HG03066 (cell line): ENCODE measurements at regions not wholly inside any gene's neighbourhood (a gene's known extent, or its start where the extent isn't known, plus 50 kb on each side); places are given as distances from the start of the nearest gene placed in this dataset.

Source experiments
- ATAC-seq: cut with Tn5 transposase; IDR thresholded peaks from one replicate; pipeline ENCODE4 v1.9.1; 2021; ENCODE audit warnings: low read depth; ENCODE audit not compliant: unreplicated experiment

DNA sequence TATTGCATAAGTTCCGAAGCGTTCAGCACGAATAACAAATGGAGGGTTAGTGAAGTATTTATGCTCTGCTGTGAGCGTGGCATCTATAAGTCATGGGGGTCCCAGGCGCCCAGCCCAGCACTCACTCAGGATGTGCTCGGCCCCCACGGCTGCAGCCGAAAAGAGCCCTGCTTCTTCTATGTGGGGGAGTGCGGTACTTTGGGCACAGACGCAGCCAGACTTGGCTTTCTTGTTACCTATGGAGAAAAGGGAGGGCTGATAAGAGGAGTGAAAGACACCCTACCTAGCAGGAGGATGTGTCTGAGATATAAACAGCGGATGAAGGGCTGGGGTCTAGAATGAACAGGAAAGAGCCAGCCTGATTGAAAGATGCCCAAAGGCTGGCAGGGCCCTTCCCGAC, 51.4 kb downstream of the MRPL36 start:
- no peak for ATAC-seq

DNA sequence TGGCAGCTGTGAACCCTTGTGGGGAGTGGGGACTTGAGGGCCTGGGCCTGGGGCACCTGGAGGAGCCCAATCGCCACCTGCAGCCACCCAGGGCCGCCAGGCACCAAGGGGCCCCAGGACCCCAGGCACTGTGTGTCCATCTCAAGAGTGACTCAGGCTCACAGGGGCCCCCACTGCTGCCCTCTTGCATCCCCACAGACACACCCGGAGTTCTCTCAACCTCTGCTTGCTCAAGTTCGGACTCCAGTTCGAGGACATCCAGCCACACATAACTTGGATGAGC, 51.9 kb downstream of the MRPL36 start:
- no peak for ATAC-seq

DNA sequence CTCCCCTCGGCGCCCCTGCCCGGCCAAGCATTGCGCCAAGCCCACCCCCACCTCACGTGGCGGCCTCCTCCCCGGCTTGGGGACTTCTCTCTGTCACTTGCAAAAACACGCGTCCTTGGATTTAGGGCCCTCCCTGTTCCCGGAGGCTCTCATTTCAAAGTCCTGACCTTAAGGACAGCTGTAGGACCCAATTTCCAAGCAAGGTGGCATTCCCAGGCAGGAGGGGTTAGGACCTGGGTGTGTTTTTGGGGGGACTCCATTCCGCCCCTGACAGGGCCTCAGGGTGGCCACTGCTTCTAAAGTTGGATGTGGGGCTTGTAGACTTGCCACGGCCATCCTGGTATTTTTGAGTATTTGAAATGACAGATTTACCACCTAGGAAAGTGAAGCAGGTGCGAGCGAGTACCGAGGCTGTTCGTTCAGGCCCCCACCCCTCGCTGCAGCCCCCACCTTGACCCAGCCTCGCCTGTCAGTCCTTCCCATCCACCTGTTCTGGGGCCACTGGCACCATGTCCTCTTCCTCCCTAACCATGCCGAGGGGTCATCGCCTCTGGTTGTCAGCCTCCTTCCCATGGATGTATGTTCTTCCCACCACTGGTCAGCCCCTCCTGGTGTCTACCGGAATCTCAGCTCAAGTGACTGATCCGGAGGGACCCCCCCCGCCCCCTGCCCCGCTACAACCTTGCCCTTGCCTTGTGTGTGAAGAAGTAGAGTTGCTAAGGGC, 52.4 kb downstream of the MRPL36 start:
- ATAC-seq = no peak

DNA sequence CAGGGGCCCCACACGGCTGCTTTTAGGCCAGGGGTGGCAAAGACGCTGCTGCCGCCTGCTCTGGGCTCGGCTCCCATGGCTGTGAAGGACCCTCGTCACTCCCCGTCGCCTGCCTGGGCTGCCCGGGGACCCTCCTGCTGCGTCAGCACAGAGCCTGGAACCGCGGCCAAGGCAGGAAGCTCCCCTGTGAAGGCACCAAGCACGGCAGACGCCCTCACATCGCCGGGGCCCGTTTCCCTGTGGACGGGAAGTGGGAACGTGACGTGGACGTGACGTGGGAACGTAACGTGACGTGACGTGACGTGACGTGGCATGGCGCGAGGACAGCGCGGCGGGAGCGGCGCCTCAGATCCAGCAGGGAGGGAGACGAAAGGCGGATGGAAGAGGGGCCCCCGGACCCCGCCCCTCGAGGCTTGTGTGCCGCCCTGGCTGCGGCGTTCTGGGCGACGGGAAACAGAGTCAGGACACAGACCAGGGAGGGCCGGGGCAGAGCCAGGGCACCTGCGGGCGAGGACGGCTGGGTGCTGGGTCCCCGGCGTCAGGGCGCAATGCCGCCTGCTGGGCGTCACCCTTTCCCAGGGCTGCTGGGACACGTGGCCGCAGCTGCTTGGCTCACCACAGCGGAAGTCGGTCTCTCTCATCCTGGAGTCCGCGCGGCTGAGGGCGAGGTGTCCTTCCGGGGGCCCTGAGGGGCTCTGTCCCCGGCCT, 53.1 kb downstream of the MRPL36 start:
- ATAC-seq = no peak

DNA sequence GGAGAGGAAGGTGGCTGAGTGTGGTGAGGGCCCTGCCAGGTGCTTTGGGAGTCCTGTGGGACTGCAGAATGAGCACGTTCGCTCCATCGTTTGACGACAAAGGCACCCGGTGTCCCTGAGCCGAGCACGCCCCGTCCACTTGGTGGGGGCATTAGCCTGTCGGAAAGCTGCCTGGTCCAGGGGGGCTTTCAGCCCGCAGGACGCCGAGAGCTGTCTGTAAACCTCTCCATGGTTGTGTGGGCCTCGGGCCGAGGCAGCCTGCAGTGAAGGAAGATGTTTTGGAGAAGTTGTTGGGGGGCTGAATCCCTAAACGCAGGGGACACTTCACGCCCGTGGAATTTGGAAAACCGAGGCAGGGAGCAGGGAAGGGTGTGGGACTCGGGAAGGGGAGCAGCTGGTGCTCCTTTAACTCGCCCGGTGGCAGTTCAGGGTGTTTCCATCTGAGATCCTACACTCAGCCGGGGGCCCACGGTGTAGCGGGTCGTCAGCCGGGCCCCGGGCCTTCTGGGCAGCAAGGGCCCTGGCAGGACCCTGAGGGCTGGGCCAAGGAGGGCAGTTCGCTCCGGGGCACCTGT, 53.8 kb downstream of the MRPL36 start:
- no peak for ATAC-seq

DNA sequence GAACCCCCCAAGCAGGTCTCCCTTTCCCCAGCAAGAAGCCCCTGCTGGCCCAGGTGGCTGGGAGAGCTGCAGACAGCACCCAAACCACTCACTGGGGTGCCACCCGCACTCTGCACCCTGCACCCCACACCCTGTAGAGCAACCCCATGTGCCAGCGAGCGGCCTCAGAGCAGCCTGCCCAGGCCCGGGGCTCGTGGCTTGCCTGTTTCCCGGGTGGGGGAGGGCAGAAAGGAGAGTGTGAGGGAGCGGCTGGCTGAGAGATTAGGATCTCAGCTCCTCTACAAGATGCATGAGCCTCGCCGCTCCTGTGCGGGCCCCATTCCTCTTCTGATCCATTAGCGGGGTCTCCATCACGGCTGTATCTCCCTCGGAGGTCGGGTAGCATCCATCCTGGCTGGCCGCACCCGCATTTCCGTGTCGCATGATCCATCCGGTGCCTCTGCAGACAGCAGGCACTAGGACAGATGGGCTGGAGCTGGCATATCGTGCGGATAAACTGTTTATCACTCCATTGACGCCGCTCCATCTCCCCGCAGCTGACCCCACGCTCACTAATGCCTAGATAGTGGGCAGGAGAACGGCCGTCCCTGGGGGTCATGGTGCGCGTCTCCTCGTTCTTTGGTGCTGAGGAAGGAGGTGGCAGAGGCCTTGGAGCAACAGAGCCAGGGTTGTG, 54.4 kb downstream of the MRPL36 start:
- no peak for ATAC-seq

DNA sequence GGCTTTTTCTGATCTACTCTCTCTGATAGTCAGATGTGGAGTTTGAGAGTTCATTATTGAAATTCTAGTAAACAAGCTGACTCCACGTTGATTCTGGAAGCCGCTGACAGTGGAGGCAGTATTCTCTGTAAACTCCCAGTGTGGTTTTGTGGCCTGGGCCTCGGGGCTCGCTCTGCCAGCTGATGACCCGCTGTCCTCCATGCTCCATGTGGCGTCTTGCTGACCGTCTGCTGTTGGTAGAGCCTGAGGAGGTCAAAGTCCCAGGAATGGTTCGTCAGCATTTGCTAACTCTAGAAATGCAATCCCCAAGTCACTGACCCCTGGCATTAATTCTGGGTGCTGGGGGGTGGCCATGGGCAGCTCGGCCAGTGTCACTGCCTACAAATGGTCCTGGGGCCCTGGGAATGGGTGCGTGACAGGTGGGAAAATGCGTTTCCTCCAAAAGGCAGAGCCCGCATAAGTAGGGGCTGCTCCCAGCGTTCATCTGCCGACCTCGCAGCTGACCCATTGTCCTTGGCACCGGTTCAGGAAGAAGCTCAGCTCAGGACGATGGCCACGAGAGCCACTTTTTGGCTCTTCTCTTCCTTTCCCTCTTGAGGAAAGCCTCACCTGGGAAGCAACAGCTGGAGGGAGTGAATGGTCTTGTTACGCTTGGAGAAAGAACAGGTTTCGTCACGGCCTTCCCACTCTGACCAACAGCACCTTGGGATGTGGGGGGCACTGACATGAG, 55.1 kb downstream of the MRPL36 start:
- ATAC-seq = no peak

DNA sequence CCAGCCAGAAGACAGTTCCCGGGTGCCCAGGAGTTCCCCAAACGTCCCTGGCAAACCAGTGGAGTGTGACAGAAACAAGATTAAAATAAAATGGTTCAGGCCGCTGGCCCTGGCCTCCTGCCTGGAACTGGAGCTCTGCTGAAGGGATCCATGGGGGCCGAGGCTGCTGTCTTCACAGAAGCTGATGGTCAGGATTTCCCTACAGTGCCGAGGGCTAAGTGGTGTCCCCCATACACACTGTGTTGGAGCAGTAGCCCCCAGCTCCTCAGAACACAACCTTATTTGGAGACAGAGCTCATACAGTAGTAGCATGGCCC, 55.9 kb downstream of the MRPL36 start:
- no peak for ATAC-seq

DNA sequence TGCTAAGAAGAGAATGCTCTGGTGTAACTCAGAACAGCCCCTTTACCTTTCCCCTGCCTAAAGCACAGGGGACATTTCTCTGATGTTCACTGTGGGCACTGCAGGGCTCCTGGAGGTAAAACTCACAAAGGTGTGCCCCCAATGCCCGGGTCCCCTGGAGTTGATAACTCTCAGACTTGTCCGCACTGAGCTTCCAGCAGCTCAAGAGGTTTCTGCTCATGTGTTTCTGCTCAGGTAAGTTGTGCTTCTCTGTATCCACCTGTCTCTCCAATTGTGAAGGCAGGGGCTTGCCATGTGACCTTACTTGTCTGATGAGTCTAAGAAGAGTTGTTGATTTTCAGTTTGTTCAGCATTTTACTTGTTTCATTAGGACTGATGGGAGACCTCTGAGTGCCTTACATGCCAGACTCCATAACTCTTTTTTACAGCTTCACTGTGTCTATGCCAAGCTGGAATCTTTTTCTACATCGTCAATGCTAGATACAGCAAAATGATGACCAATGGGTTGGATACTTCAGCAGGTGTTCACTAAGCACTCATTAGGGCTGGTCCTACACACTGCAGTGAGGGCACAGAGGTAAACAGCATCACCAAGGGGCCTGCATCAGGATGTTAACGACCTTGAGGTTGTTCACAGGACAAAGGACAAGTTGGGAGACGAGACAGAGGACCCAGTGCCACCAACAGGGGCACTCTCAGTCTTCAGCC, 56.4 kb downstream of the MRPL36 start:
- no peak for ATAC-seq

DNA sequence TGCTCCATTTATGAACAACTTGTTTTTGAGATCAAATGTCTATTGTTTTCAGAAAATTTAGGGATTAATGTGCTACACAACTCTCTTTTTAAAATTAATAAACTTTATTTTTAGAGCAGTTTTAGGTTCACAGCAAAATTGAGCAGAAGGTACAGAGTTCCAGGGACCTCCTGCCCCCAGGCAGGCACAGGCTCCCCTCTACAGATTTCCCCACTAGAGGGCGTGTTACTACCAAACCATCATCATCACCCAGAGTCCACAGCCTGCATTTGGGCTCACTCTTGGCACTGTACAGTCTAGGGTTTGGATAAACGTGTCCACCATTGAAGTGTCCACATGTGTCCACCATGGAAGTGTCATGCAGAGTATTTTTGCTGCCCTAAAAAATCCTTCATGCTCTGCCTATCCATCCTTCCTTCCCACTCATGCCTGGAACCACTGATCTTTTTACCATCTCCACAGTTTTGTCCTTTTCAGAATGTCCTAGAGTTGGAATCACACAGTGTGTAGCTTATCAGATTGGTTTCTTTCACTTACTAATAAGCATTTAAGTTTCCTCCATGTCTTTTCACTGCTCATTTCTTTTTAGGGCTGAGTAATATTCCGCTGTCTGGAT, 61.7 kb downstream of the MRPL36 start:
- ATAC-seq = no peak

DNA sequence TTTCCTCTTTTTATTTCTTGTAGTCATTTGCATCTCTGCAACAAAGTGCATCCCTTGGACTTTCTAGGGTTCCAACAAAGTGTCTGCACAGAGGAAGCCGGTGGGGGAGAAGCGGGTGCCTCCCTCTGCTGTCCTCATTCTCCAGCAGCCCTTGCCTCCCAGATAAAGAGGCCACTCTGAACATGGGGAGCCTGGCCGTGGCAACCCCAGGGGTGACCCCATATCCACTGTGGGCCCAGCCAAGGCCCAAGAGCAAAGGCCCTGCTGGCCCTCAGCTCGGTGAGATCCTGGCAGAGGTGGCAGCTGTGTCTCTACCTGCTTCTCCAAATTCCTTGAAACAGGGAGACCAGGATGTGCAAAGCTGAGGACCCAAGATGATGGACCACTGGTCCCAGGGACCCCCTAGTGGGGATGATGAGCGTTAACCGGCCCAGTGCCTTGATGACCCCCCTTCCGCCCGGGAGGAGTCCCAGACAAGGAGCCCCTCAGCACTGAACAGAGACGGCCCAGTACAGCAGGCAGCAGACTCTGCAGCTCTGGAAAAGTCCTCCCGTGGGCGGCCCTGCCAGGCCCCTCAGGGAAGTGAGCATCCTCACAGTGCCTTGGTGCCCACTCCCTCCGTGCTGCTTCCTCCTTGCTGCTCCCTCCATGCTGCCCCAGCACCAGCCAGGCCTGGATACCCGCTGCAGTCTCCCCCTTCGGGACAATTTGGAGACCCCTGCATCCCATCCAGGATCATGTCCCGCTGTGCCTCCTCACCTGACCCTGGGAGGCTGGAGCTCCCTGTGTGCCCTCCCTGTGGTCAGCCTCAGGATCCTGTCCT, 62.5 kb downstream of the MRPL36 start:
- no peak for ATAC-seq

DNA sequence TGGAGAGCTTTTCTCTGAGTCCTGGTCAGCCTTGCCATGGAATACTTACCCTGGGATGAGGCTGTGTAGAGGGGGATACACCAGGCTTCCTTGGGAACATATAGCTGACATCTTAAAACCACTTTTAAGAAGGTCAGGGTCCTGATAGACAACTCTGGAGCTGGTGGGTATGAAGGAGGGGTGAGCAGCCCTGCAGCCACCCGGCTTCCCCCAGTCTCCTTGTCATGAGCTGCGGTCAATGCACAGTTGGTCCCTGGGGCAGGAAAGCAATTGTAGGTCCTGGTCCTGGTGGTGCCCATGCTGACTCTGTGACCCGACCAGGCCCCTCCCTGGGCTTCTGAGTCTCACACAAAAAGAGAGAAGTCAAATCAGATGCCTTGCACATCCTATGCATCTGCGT, 63.6 kb downstream of the MRPL36 start:
- no peak for ATAC-seq

DNA sequence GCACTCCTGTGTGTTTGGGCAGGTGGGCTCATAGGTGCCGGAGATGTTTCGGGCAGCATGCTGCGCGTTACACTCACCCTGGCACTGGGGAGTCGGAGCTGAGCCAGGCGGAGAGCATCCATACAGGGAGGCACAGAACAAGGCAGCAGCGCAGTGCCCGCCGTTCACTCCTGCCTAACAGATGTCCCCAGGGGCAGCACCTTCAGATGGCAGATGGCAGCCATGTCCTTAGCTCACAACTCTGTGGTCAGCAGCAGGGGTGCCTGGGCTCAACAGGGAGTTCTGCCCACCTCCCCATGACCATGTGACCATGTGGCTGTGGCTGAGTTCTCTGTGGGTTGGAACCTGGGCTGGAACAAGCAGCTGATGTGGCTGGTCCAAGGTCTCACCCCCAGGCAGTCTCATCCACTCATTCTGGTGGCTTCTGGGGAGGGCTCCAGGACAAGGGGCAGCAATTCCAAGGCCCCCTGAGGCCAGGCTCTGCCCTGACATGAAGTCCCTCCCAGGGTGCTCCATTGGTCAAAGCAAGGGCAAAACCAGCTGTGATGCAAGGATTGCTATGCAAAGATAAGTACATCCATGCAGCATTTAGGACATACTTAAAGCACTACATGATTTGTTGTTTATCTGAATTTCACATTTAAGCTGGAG, 64.2 kb downstream of the MRPL36 start:
- ATAC-seq = no peak

DNA sequence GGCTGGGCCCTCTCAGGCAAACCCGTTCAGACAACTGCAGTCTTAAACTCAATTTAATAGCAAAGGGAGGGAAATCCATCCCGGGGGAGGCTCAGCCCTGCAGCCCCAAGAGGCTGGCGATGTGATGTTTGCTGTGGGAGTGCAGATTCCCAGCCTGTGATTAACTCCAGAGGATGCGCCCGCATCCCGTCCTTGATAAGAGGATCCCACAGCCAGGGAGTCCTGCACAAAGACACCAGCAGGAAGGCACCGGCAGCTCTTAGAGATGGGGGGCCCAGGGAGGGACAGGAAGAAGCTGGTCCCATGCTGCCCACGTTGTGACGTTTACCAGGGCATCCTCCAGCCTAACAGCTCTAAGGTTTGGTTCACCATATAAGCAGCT, 64.7 kb downstream of the MRPL36 start:
- ATAC-seq = no peak

DNA sequence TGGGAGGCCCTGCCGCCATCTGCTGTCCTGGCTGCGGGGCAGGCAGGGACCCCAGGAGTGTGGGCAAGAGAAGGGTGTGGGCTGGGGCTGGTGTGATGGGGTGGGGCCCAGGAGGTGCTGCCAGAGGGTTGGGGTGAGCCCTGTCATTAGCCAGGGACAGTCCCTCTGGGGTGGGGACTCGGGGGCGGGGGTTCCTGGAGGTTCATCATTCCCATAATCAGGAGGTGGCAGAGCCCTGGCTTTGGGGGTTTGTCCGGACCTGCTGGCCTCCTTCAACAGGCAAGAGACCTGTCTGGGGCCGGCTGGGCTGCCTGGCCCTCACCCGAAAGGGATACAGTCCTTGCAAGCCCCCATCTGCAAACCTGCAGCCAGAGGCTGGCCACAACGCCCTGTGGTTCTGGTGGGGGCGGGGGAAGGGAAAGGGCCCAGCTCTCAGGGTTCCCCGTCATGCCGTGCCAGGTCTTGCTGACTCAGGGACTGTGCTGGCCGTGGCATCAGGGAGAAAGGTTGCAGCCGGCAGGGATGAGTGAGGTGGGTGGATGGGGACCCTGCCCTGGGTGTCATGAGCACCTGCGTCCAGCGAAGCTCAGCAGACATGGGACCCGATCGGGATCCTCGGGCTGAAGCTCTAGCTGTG, 65.2 kb downstream of the MRPL36 start:
- ATAC-seq = no peak

DNA sequence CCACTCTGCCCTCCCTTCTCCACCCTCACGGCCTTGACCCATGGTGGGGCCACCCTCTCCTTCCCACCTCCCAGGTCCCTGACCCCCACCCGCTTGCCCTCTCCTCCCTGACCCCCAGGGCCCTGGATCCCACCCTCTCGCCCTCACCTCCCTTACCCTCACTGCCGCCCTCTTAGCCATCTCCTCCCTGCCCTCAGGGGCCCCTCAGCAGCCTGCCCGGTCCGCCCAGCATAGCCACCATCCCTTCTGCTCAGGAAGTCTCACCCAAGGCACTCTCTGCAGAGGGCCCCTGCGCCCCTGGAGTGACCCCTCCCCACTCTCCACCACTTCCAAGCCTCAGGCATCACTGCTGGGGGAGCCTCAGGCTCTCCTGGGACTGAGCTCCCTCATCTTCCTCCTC, 66.3 kb downstream of the MRPL36 start:
- ATAC-seq = no peak

DNA sequence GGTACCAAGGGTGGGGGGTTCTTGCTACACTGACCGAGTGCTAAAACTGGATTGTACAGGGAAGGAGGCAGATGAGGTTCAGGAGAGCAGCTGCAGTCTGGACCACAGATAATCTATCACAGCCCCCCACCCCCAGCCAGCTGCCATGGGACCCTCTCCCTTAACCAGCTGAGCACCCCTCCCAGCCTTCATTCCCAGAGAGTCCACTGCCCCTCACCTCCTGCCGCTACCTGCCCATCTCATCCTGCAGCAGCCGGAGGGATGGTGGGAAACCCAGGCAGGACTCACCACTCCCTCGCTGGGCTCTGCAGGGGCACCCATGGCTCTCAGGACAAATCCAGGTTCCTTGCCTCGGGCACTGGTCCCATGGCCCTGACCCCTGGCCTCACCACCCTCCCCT, 66.7 kb downstream of the MRPL36 start:
- no peak for ATAC-seq

DNA sequence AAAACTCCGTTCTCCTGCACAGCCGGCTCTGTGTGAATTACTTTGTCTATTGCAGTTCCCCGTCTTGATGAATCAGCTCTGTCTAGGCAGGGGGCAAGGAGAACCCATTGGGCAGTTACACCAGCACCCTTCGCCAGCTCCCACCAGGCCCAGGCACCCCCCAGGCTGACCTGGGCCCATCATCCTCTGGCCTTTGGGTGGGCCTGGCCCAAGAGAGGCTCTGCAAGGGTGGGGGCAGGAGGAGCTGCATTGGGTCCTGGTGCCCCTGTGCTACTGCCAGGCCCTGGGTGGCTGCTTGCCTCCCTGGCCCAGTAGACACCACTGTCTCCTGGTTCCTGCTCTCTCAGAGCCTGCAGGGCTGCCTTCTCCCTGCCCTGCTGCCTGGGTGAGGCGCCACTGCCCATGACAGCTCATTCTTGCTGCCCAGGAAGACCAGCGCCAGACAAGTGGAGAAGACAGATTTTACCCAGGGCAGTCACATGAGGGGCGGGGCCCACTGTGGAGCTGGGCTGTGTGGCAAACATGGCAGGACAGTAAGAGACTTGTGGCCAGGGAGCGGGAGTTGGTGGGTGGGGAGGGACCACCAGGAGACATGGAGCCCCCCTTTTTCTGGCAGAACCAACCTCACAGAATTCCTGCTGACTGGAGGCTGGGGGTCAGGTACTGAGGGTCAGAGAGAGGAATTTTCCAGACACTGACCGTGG, 67.2 kb downstream of the MRPL36 start:
- ATAC-seq = no peak
